H9 (cell line): ENCODE measurements at regions not wholly inside any gene's neighbourhood (a gene's known extent, or its start where the extent isn't known, plus 50 kb on each side); places are given as distances from the start of the nearest gene placed in this dataset.

Experiments
- DNase-seq: peaks from one replicate; pipeline ENCODE4 v3.0.0-alpha.2; 2017
- H2AFZ ChIP-seq: one replicate; pipeline ENCODE4 v1.6.1; 2013; ENCODE audit warnings: mild to moderate bottlenecking, low read length, control low read depth, moderate library complexity
- H2AK5ac ChIP-seq: 2 replicates; pipeline ENCODE4 v1.6.1; 2013; ENCODE audit warnings: low read length, control low read depth, mixed read lengths; ENCODE audit not compliant: insufficient read length
- H2BK120ac ChIP-seq: one replicate; pipeline ENCODE4 v1.6.1; 2013; ENCODE audit warnings: low read depth, mild to moderate bottlenecking, low read length, control low read depth, inconsistent platforms; ENCODE audit not compliant: poor library complexity, severe bottlenecking
- H2BK12ac ChIP-seq: 2 replicates; pipeline ENCODE4 v1.6.1; 2013; ENCODE audit warnings: low read length, control low read depth, mixed read lengths, low read depth; ENCODE audit not compliant: insufficient read length
- H2BK15ac ChIP-seq: 2 replicates; pipeline ENCODE4 v1.6.1; 2013; ENCODE audit warnings: low read depth, low read length, control low read depth
- H2BK20ac ChIP-seq: one replicate; pipeline ENCODE4 v1.6.1; 2013; ENCODE audit warnings: low read depth, mild to moderate bottlenecking, low read length, control low read depth, inconsistent platforms; ENCODE audit not compliant: poor library complexity, severe bottlenecking
- H2BK5ac ChIP-seq: 2 replicates; pipeline ENCODE4 v1.6.1; 2013; ENCODE audit warnings: low read length, control low read depth, mixed read lengths; ENCODE audit not compliant: insufficient read length
- H3K14ac ChIP-seq: 2 replicates; pipeline ENCODE4 v1.6.1; 2013; ENCODE audit warnings: low read length, control low read depth; ENCODE audit not compliant: insufficient read depth
- H3K18ac ChIP-seq: 2 replicates; pipeline ENCODE4 v1.6.1; 2013; ENCODE audit warnings: low read depth, mild to moderate bottlenecking, mixed read lengths, low read length, control low read depth; ENCODE audit not compliant: insufficient read length
- H3K23ac ChIP-seq: 2 replicates; pipeline ENCODE4 v1.6.1; 2013; ENCODE audit warnings: low read length, control low read depth, mixed read lengths, low read depth; ENCODE audit not compliant: insufficient read length
- H3K23me2 ChIP-seq: 2 replicates; pipeline ENCODE4 v1.6.1; 2013; ENCODE audit warnings: low read depth, mild to moderate bottlenecking, mixed read lengths, low read length, control low read depth; ENCODE audit not compliant: insufficient read length, poor library complexity, severe bottlenecking
- H3K27ac ChIP-seq: 2 replicates; pipeline ENCODE4 v1.5.1; 2013; ENCODE audit warnings: low read length, control low read depth, mixed read lengths, low read depth; ENCODE audit not compliant: insufficient read length
- H3K27me3 ChIP-seq: 2 replicates; pipeline ENCODE4 v1.6.1; 2013; ENCODE audit warnings: low read length, control low read depth, inconsistent platforms; ENCODE audit not compliant: insufficient read depth
- H3K4ac ChIP-seq: 2 replicates; pipeline ENCODE4 v1.6.1; 2013; ENCODE audit warnings: low read depth, mild to moderate bottlenecking, control low read depth, inconsistent platforms, low read length, moderate library complexity
- H3K4me1 ChIP-seq: 2 replicates; pipeline ENCODE4 v1.6.1; 2013; ENCODE audit warnings: low read length, control low read depth, inconsistent platforms; ENCODE audit not compliant: insufficient read depth
- H3K4me2 ChIP-seq: 2 replicates; pipeline ENCODE4 v1.6.1; 2013; ENCODE audit warnings: low read length, control low read depth, mixed read lengths; ENCODE audit not compliant: insufficient read length, insufficient read depth
- H3K56ac ChIP-seq: 2 replicates; pipeline ENCODE4 v1.6.1; 2013; ENCODE audit warnings: low read depth, mild to moderate bottlenecking, mixed read lengths, low read length, control low read depth; ENCODE audit not compliant: insufficient read length
- H3K79me1 ChIP-seq: 2 replicates; pipeline ENCODE4 v1.6.1; 2013; ENCODE audit warnings: low read depth, mild to moderate bottlenecking, moderate library complexity, low read length, control low read depth, inconsistent platforms; ENCODE audit not compliant: insufficient read depth, poor library complexity, severe bottlenecking
- H3K79me2 ChIP-seq: 2 replicates; pipeline ENCODE4 v1.6.1; 2013; ENCODE audit warnings: low read length, control low read depth, inconsistent platforms; ENCODE audit not compliant: insufficient read depth
- H3K9ac ChIP-seq: 2 replicates; pipeline ENCODE4 v1.6.1; 2013; ENCODE audit warnings: low read length, control low read depth, mixed read lengths; ENCODE audit not compliant: insufficient read length; ENCODE audit errors: extremely low read depth
- H3K9me3 ChIP-seq: one replicate; pipeline ENCODE4 v1.6.1; 2013; ENCODE audit warnings: low read depth, low read length, inconsistent platforms; ENCODE audit not compliant: control insufficient read depth
- H3T11ph ChIP-seq: one replicate; pipeline ENCODE4 v1.6.1; 2013; ENCODE audit warnings: mild to moderate bottlenecking, low read length, control low read depth, inconsistent platforms
- H4K20me1 ChIP-seq: one replicate; pipeline ENCODE4 v1.6.1; 2013; ENCODE audit not compliant: control insufficient read depth, insufficient read length, insufficient read depth
- H4K5ac ChIP-seq: 2 replicates; pipeline ENCODE4 v1.6.1; 2013; ENCODE audit warnings: low read depth, mild to moderate bottlenecking, mixed read lengths, low read length, control low read depth; ENCODE audit not compliant: insufficient read length
- H4K8ac ChIP-seq: replicated peaks from 2 replicates; pipeline ENCODE4 v1.6.1; 2013; ENCODE audit warnings: low read length, control low read depth, mixed read lengths, low read depth; ENCODE audit not compliant: insufficient read length
- H4K91ac ChIP-seq: 2 replicates; pipeline ENCODE4 v1.6.1; 2013; ENCODE audit warnings: low read depth, mild to moderate bottlenecking, moderate library complexity, mixed read lengths, low read length, control low read depth; ENCODE audit not compliant: insufficient read length
- H3K27ac Mint-ChIP-seq, 3 experiments: 2 replicates in 2 of 3; 3 replicates in 1 of 3; pipeline ENCODE4 v1.8.0; 2020 to 2021; ENCODE audit warnings: mixed read lengths in 3 of 3, mild to moderate bottlenecking in 1 of 3, moderate library complexity in 1 of 3
- H3K27me3 Mint-ChIP-seq: 2 replicates; pipeline ENCODE4 v1.8.0; 2021; ENCODE audit warnings: low read depth, mild to moderate bottlenecking, moderate library complexity, mixed read lengths
- H3K36me3 Mint-ChIP-seq, 3 experiments: 2 replicates in 2 of 3; 3 replicates in 1 of 3; pipeline ENCODE4 v1.8.0; 2020 to 2021; ENCODE audit warnings: low read depth in 3 of 3, mixed read lengths in 3 of 3; ENCODE audit not compliant: insufficient read depth in 1 of 3
- H3K4me1 Mint-ChIP-seq, 2 experiments: 2 replicates each; pipeline ENCODE4 v1.8.0; 2020; ENCODE audit warnings: mixed read lengths in 2 of 2
- H3K4me3 Mint-ChIP-seq, 2 experiments: 2 replicates in 1 of 2; 3 replicates in 1 of 2; pipeline ENCODE4 v1.8.0; 2020 to 2021; ENCODE audit warnings: mild to moderate bottlenecking in 2 of 2, mixed read lengths in 2 of 2, moderate library complexity in 1 of 2
- H3K9me3 Mint-ChIP-seq, 2 experiments: 2 replicates in 1 of 2; 3 replicates in 1 of 2; pipeline ENCODE4 v1.8.0; 2020; ENCODE audit warnings: mild to moderate bottlenecking in 2 of 2, mixed read lengths in 2 of 2, moderate library complexity in 1 of 2
- CTCF ChIP-seq: fragments of 200-600 bp; sonication (generic); conservative IDR thresholded peaks from 3 replicates; pipeline ENCODE4 v1.8.0; 2021; ENCODE audit warnings: antibody characterized with exemption, mild to moderate bottlenecking
- WGBS: extraction: QIAGEN DNeasy Blood & Tissue Kit; methylation state at CpG from one replicate; pipeline ENCODE4 v1.1.7; 2013; ENCODE audit warnings: missing lambda C conversion rate, low lambda C conversion rate, mixed read lengths; ENCODE audit not compliant: insufficient read length; ENCODE audit errors: extremely low coverage; 5-methylcytosine and 5-hydroxymethylcytosine counted together

- Histone ChIP-seq H2BK5ac (no peak overlapping the region), H3K27me3 (no peaks in the 10 kb centered on the region), H2BK20ac (no peak overlapping the region), H2BK12ac (no peak overlapping the region), H3K4me1 (no peaks in the 10 kb centered on the region), H3K79me1 (no peaks in the 10 kb centered on the region), H4K8ac (no peak overlapping the region), H3K79me2 (no peaks in the 10 kb centered on the region), H3K4me2 (no peak overlapping the region), H3K9ac (no peak overlapping the region), H4K91ac (no peak overlapping the region), H3K27ac (no peak overlapping the region), H3K23ac (no peak overlapping the region), H3K4ac (no peak overlapping the region), H3T11ph (no peak overlapping the region), H2AK5ac (no peak overlapping the region), H3K9me3 (no peaks in the 10 kb centered on the region), H2AFZ (no peak overlapping the region), H3K23me2 (no peaks in the 10 kb centered on the region), H3K18ac (no peak overlapping the region), H2BK15ac (no peak overlapping the region), H2BK120ac (no peak overlapping the region), H4K5ac (no peak overlapping the region), H3K14ac (no peak overlapping the region; the same call in 1 of the 2 replicates), H4K20me1 (no peaks in the 10 kb centered on the region), H3K56ac (no peak overlapping the region)
- no peaks in the 10 kb centered on the region for H3K36me3 Mint-ChIP-seq
- H3K4me3 Mint-ChIP-seq: no peak overlapping the region
- 0 out of 5 replicates have a peak, but pooled peaks cover 0 to under 1% of the 10 kb centered on the region in 2 experiments for H3K9me3 Mint-ChIP-seq
- H3K4me1 Mint-ChIP-seq: peaks cover 3 to 5% of the 10 kb centered on the region in 2 experiments
- no peak overlapping the region for H3K27ac Mint-ChIP-seq
- TF ChIP-seq CTCF: no peak
- DNase-seq: no peak
- no CpG with 5 or more reads among the region's 14 CpGs for WGBS
- peaks cover 3% of the 10 kb centered on the region for H3K27me3 Mint-ChIP-seq
Observed at GRCh38 chr9:135228983-135229625, 141.6 kb downstream of the OLFM1 start.
